RPMI8226 (cell line): ENCODE measurements at regions not wholly inside any gene's neighbourhood (a gene's known extent, or its start where the extent isn't known, plus 50 kb on each side); places are given as distances from the start of the nearest gene placed in this dataset.

ENCODE experiments used
- DNase-seq: peaks from one replicate; pipeline ENCODE4 v3.0.0-alpha.2; 2015

DNA sequence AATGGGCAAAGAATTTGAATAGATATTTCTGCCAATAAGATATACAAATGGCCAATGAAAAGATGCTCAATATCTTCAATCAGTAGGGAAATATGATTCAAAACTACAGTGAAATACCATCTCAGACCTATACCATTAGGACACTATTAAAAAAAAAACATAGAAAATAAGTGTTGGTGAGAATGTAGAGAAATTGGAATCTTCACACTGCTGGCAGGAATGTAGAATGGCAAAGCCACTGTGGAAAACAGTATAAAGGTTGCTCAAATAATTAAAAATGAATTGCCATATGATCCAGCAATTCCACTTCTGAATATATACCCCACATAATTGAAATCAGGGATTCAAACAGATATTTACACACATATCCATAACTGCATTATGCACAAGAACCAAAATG, 88.1 kb upstream of the STARD13 start:
- DNase-seq: no peak

DNA sequence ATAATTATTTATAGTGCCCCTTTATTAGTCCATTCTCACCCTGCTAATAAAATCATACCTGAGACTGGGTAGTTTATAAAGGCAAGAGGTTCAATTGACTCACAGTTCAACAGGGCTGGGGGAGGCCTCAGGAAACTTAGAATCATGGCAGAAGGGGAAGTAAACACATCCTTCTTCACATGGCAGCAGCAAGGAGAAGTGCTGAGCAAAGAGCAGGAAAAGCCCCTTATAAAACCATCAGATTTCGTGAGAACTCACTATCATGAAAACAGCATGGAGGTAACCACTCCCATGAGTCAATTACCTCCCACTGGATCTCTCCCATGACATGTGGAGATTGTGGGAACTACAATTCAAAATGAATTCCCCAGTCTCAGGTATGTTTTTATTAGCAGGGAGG, 89.9 kb upstream of the STARD13 start:
- no peak for DNase-seq

DNA sequence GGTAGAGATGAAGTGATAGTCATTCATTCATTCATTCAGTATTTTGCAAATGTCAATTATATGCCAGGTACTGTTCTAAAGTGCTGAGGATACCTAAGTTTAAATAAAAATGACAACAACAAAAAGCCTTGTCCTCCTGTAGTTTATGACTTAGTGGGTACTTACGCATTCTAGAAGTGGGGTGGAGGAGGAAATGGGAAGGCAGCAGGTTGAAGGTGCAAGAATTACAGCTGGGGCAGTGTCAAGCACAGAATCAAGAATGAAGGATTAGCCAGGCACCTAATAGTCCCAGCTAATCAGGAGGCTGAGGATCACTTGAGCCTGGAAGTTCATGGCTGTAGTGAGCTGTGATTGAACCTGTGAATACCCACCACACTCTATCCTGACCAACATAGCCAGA, 90.7 kb upstream of the STARD13 start:
- no peak for DNase-seq

DNA sequence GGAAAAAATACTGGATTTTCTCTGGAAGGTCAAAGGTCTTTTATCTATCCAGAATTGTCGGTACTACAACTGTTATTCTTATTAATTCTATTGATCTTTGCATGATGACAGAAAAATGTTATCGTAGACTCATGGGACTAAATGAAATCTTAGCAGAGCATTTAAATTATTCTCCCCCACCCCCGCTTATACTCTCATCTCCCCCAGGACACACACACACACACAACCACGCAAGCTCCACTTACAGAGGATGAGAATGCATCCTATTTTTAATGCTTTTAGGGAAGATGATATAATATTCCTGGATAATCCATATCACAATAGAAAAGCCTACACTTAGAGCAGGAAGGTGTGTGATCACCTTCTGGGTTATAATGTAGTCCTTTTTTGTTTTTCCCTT, 91.9 kb upstream of the STARD13 start:
- no peak for DNase-seq

DNA sequence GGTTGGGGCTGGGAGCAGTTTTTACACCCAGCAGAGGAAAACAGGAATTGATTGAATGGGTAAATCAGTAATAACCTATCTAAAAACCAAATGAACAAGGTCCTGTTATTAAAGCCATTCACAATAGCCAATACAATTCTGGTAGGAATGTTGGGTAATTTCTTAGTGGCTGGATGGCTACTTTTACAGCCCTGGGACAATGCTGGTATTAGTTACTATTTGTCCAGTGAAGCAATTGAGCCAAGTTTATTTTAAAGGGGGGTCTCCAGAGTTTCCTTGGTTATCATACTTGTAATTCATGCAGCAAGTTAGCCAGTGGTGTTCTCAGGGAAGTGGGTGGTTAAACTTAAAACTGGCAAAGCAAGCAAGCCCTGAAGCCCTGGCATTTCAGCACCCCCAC, 92.3 kb upstream of the STARD13 start:
- DNase-seq: no peak

DNA sequence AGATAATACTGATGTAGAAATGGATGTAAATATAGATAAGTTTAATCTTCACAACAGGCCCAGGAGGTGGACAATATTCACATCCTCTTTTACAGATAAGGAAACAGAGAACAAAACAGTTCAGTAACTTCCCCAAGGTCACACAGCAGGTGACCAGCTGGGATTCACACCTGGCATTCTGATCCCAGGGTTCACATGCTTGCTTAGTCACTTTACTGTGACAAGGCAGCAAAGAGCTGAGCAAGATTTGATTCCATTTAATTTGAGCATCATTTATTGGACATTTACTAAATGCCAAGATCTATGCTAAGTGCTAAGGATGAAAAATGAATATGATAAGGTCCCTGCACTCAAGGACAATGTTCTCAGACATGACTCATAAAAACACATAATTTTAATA, 94.1 kb upstream of the STARD13 start:
- no peak for DNase-seq

DNA sequence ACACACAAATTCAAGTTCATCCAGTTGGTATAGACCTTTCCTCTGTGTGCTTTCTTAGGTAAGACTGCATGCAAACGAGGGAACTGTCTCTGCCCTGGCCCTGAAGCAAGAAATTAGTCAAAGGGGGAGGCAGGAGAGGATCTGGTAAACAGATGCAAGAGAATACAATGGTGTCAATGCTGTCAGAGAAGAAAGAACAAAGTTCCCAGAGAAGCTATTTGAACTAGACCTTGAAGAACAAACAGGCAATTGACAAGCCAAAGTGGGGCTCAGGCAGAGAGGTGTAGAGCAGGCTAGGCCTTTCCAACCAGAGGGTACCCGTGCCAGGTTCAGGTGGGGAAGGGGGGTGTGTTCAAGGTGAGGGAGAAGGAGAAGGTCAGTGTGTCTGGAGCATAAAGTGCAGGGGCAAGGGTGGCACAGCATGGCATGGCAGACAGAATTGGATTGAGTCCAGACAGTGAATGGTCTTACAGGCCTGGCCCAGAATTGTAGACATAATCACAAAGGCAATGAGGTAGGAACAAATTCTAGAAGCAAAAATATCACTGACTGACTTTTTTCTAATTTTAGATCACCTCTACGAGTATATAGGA, 95.0 kb upstream of the STARD13 start:
- DNase-seq: no peak

DNA sequence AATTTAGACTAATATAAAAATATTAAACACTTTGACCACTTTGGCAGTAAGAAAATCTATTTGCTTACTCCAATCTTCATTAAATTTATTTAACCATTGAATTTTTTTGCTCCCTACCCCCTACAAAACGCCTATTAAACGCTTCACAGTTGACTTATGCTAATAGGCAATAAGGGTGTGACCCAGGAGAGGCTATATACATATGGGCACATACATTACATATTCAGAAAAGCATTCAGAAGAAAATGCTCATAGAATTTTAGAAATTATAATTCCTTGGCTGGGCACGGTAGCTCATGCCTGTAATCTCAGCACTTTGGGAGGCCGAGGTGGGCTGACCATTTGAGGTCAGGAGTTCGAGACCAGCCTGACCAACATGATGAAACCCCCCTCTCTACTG, 95.6 kb upstream of the STARD13 start:
- DNase-seq: no peak

DNA sequence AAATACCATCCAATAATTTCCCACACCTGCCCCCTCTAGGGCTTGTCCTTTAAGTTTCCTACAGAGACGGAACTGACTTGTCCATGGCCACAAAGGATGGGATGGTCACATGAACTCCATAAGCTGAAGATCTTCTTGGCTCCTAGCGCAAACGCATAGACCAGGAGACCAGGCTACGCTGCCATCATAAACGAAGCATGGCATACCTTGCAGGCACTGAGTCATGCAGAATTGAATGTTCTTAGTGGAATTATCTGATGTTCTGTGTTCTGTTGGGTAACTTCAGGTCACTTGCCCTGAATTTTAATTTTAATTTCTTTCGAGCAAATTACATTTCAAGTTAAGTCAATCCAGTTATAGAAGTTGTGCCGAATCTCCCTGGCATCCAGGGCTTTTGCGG, 96.4 kb upstream of the STARD13 start:
- no peak for DNase-seq

DNA sequence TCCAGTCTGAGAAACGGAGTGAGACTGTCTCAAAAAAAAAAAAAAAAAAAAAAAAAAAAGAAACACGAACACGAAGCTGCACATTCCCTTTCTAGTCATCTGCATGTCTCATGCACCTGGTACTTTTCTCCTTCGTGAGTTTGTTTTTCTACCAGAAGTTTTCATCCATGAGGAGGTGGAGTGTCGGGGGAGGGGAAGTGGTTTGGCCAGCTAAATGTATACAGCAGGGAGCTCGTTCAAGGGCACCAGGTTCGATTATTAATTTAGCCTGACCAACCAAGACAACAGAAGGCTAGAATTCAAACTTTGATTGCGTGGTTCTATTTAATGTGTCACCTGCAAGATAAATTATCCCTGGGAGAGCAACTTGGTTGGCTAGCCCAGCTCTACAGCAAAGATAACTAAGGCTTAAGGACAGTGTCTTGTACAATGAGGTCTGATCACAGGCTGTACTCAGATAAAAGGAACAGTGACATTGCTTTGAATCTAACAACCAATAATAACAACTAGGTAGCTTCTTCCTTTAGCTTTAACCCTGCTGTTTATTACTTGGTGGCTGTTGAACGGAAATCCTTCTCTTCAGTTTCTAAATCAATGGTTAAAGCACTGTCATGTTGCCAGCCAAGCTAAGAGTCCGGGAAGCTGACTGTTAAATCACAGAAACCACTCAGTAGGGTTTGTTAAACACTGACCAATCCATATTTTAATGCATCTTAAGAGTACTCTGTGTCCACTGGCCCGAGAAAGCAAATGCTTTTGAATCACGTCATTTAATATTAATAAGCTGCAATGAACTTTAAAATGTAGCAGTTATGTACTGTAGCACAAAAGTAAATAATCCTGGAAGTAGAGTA, 98.4 kb upstream of the STARD13 start:
- DNase-seq: no peak

DNA sequence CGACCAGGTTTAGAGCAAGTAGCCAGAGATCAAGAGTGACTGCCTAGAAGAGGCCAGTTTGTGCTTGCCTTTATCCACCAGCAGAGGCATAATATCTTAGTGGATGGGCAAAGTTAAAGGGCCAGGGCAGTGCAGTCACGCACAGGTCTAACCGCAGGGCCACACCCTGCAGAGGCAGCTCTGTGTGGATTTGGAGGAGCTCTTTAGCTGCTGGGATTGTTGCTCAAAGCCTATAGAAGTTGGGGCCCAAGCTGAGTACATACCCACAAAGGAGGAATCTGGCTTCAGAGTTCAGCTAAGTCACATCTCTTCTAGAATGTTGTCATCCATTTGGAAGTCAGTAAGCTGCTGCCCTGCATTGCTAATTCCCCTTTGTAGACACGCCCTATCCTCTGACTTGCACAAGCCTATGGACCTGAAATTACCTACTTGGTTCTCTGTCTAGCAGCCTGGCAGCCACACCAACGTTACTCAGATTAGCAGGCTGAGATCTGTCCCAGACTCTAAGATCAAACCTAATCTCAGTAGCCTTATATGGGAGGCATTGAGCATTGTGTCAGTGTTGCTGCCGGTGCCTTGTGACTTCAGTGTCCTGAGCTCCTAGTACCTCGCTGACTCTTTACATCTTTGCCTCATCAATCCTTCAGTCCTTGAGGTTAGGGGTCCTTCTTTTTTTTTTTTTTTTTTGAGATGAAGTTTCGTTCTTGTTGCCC, 102.9 kb upstream of the STARD13 start:
- no peak for DNase-seq

DNA sequence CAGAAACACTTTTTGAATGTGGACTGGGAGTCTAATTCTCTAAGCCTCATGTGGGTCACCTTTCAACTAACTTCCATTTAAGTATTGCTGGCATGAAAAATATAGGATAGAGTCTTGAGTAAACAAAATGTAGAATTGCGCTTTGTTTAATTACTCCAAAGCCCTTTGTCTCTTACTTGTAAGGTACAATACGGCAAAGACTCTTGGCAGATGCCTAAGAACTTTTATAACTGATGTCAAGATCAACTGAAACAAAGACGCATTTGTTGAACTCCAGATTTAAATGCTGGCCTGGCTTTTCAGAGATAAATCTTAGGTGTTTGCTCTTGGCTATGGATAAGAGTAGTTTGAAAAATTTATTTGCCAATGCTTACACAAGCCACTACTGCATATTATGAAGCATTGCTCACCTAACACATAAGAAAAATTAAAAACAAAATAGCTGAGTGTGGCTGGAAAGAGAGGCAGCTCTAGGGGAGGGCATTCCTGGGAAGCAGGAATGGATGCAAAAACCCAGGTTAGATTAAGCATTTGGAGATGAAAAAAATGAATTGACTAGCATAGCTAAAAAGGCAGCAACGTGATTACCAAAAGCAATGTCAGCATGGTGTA, 107.3 kb upstream of the STARD13 start:
- DNase-seq: no peak

DNA sequence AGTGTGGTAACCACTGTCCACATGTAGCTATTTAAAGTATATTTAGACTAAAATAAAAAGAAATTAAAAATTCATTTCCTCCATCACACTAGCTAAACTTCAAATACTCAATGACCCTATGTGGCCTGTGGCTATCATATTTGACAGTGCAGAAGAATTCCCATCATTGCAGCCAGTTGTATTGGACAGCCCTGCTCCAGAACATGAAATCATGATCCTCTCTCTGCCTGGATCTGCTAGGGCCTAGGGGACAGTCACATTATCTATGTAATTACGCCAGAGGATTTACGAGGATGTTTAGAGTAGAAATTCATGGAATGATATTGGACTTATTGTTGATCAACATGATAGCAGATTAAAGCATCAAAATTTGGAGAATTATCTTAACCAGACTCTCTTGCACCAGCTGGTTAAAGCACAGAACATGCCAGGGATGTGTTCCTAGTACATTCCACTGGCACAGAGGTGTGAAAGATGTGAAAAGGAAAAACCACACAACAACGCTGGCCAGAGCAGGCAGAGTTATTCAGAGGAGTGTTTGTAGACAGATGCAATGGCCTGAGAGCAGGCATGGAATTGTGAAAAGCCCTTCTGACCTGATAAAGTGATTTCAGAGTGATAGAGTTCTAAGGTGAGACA, 108.9 kb upstream of the STARD13 start:
- DNase-seq: no peak

DNA sequence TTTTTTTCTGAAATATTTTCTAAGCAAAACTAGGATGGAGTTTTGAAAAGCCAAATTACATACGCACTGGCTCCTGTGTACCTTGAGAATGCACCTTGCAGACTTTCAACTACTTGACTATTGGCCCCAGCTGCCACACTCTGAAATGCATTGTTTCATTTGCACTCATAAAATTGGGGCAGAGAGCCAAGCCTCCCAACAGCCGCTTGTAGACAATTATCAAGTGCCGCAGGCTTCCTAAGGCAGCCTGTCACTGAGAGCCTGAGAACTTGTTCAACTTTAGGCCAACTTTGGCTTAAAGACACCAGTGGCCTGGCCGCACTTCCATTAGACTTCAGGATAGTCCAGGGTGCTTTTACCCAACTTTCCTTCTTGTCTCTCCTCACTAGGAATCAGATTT, 115.7 kb upstream of the STARD13 start:
- no peak for DNase-seq

DNA sequence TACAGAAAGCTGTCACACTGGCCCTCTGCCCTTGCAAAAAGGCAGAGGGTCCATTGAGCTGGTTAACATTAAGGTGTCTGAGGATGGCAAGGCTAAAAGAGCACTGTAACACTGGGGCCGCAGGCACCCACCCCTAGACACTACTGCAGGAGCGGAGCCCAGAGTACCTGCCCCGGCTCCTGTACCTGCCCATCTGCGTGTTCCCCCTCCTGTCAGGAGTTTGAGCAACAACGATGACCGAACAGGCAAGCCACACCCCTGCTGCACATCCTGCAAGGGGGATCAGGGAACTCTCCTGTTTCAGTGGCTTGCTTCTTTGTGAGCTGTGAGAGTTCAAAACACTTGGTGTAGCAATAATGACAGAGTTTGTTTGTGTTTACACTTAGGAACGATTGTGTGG, 117.4 kb upstream of the STARD13 start:
- no peak for DNase-seq

DNA sequence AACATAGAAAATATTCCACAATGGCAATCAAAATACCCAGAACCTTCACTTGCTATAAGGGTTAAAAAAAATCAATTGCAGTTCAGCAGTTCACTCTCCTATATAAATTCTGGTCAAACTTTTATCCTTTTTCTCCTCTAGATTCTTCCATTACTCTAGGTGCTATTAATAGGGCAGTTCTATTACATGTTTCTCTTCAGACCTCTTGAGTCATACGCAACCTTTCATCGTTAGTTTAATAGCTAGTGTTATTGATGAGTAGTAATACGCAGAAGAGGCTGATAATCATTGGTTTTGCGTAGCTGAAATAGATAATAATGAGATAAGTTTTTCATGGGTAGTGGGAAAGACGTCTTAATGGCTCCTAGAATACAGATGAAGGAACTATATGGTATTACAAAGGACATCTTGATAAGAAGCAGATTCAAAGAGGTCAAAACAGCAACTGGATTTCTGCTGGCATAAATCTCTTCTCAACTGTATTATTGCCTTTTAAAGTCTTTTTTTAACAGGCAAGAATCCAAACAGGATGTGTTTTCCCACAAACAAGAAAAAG, 118.3 kb upstream of the STARD13 start:
- DNase-seq: no peak

DNA sequence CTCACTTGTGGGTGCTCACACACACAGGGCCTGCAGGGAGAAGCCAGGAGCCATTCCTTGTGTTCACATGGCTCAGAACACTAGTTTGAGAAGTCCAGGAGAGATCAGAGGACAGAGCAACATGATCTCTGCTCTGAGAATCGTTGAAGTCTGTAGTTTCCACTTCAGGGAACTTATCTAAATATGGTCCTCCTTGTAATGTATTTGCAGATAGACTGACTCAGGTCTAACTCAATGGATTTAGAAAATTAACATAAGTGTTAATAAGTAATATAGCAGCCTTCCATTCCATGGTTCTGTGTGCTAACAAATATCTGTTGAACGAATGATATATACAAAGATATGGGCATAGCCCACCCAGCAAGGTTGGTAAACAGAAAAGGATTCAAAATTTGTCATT, 119.8 kb upstream of the STARD13 start:
- no peak for DNase-seq

DNA sequence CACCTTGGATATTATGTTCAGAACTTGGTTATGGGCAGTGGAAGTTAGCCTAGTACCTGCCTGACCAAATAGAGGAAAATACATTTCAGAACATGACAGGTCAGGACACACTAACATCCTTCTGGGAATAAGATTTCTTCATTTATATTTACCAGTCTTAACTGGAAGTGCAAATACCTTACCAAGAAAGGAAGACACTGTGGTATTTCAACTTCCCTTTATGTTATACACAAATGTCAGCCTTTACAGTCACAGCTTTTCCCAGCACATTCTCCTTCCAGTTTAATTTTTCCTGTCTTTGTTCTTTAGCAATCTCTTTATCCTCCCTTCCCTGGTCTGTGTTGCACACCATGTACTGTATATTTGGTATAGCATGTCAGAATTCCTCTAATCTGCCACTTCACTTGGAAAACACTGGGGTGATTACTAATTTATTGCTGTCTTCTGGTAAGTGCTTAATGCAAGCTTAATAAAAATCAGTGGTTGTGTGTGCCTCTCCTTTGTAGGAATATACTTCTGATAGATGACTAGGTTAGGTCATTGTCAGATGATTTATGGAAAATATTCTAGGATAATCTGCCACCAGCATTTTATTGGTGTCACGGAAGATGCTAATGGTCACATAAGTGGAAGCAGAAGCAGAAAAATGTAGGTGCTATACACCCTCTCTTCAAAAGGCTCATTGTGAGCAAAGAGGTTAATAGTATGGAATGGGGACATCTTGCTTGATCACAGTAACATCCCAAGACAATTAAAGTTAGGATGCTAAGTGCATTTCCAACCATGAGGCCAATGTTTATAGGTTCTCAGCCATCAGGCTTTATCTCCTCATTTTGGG, 124.3 kb upstream of the STARD13 start:
- no peak for DNase-seq

DNA sequence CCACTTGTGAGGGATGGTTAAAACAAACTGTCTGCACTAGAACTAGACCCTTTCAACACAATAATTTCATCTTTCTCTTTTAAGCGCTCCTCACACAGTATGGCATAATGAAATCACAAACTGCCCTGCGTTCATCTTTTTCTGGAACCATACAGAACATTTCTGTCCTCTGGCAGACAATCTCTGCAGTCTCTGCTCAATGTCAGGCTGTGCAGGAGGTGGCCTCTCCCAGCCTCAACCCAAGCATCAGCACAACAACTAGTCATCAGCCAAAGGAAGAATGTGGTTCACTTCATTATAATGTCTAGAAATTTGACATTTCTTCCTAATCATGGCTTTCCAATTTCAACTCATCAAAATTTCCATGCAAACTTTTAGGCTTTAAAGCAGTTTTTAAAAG, 125.1 kb upstream of the STARD13 start:
- no peak for DNase-seq

DNA sequence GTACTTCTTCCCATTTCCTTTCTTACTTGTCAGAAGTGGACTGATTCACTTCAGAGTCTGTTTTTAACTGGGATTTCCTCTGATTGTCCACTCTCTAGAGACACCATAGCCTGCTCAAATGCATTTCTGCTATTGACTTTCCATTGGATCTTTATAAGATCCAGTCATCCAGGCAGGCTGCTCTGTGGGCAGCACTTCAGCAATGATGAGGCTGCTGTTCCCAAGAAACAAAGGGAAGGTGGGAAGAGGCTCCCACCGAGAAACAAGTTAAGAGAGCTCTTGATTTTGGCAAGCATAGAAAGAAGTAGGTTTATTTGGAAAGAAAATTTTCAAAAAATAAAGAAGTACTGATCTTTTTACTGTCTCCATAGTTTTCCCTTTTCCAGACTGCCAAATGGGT, 125.8 kb upstream of the STARD13 start:
- DNase-seq: no peak

DNA sequence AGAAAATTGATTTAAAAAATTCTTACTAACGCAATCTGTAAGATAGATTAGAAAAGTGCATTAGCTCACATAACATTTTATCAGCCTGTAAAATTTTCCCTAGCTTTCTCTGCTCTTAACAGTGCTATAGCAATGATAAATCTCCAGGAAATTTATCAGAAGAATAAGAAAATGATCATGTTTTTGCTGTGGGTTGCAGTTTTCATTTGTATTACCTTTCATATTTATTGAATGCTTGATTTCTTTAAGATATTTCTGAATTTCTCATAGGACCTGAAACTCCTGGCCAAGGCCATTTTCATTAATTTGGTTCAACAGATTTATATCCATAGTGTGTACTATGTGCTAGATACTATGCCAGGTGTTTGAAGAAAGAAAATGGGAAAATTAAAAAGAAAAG, 130.3 kb upstream of the STARD13 start:
- no peak for DNase-seq
